ENCODE measurements at regions not wholly inside any gene's neighbourhood (a gene's known extent, or its start where the extent isn't known, plus 50 kb on each side); places are given as distances from the start of the nearest gene placed in this dataset.

DNA sequence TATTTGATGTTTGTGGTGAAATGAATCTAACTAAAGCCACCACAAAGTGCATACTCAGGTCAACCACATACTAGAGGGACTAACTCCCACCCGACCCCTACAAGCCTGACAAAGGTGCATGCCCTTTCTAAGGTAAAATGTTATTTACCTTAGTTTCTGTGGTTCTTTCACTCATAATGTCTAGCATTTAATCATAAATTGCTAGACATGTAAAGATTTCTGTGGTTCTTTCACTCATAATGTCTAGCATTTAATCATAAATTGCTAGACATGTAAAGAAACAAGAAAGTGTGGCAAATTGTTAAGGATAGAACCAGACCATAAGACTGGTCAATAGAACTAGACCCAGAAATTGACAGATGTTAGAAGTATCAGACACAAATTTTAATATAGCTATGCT is 193.0 kb upstream of the PBX1 start:
- no peaks in the 10 kb centered on the region for H3K27me3 ChIP-seq (ENCODE audit: insufficient read depth, low read length)
- DNase-seq: no peak
- Mint-ChIP-seq H3K4me3 (no peak overlapping the region), H3K9me3 (peaks cover 4 to 51% (median 32%) of the 10 kb centered on the region in 8 donors), H3K27me3 (no peaks in the 10 kb centered on the region), H3K36me3 (no peaks in the 10 kb centered on the region), H3K4me1 (no peaks in the 10 kb centered on the region), H3K27ac (no peak overlapping the region)
- ChIA-PET POLR2A (ENCODE audit: partially characterized antibody) (no interaction called here), CTCF (ENCODE audit: partially characterized antibody) (no interaction called here)
- no peak overlapping the region for H3K4me3 ChIP-seq (ENCODE audit: low read length in 2 of 2)
- H3K36me3 ChIP-seq (ENCODE audit: insufficient read depth, low read length): no peaks in the 10 kb centered on the region
- no peaks in the 10 kb centered on the region for H3K9me3 ChIP-seq (ENCODE audit: control insufficient read depth in 1 of 2, low read length in 2 of 2)
- no peak overlapping the region for H3K27ac ChIP-seq (ENCODE audit: low read depth, low read length)
- H3K4me1 ChIP-seq (ENCODE audit: insufficient read depth, low read length): no peaks in the 10 kb centered on the region
- intact Hi-C loops (cut with micrococcal nuclease): no loop called here

DNA sequence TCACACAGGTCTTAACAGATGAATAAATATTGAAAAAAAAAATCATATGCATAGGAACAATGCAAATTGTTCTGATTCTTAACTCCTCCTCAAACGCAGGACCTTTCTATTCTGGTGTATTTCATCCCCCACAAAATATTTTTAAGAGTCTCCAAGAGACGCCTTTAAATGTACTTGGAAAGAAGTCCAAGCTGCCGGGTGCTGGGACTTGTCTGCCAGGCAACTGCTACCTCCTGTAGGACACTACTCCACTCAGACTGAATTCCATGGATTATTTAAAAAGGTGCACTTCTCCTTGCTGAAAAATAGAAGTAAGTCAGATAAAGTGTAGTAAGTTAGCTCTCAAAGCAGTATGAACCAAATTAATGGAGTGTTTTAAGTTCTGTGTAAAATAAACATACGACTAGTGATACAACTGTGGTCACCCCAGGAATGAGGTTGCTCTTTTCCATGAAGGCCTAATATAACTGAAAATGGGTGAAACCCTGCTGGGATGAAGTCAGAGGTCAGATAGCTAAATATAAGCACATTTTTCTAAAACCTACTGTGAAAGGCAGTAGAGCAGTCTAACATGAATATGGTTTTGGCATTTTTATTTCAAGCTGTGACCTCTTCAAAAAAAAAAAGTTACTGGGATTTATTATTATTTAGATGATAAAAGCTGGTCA is 189.2 kb upstream of the PBX1 start:
- no peaks in the 10 kb centered on the region for H3K4me1 ChIP-seq (ENCODE audit: insufficient read depth, low read length)
- no peak overlapping the region for H3K27ac ChIP-seq (ENCODE audit: low read depth, low read length)
- no peaks in the 10 kb centered on the region for H3K9me3 ChIP-seq (ENCODE audit: control insufficient read depth in 1 of 2, low read length in 2 of 2)
- Mint-ChIP-seq H3K4me3 (no peak overlapping the region), H3K27ac (peak overlapping the region in 1 of 7 donors; percentile 43), H3K27me3 (no peaks in the 10 kb centered on the region), H3K9me3 (peaks cover 4 to 47% (median 28%) of the 10 kb centered on the region in 8 donors), H3K36me3 (no peaks in the 10 kb centered on the region), H3K4me1 (no peaks in the 10 kb centered on the region)
- ChIA-PET POLR2A (ENCODE audit: partially characterized antibody) (no interaction called here), CTCF (ENCODE audit: partially characterized antibody) (no interaction called here)
- no peak for DNase-seq
- H3K36me3 ChIP-seq (ENCODE audit: insufficient read depth, low read length): no peaks in the 10 kb centered on the region
- intact Hi-C loops (cut with micrococcal nuclease): no loop called here
- no peak overlapping the region for H3K4me3 ChIP-seq (ENCODE audit: low read length in 2 of 2)
- no peaks in the 10 kb centered on the region for H3K27me3 ChIP-seq (ENCODE audit: insufficient read depth, low read length)

DNA sequence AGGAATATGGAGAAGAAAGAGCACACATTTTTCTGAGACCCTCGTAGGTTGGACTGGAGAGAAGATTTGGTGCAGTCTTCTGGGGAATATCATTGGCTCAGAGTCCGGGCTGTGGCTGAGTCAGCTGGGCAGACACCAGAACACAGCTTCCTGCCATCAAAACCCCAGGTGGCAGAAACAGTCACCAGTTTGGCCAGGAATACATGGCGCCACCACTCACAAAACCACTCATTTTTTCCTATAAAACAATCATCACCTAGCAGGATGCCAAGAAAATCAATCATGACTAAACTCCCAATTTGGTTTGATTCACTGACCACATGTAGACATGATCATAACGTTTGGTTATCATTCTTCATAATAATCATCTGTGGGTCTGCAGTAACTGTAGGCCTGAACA is 178.1 kb upstream of the PBX1 start:
- no peaks in the 10 kb centered on the region for H3K4me1 Mint-ChIP-seq
- POLR2A ChIA-PET (ENCODE audit: partially characterized antibody): no interaction called here

DNA sequence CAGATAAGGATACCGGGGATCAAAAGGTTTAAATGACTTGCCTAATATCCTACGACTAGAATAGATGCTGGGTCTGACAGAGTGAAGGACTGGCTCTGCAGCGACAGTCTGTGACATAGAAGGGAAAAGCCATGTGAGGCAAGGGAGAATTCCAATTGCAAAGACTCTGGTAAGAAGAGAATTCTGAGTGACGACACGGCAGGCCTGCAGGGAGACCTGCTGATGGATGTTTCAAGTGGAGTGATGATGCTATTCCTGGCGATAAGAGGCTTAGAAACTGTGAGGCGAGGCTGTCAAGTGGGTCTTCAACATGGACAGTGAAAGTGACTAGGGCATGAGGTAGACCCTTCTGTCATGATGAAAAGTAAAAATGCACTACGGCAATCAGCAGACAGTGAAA is 176.6 kb upstream of the PBX1 start:
- no peak for DNase-seq
- H3K4me3 ChIP-seq (ENCODE audit: low read length in 2 of 2): no peak overlapping the region
- no peaks in the 10 kb centered on the region for H3K9me3 ChIP-seq (ENCODE audit: control insufficient read depth in 1 of 2, low read length in 2 of 2)
- H3K27me3 ChIP-seq (ENCODE audit: insufficient read depth, low read length): no peaks in the 10 kb centered on the region
- Mint-ChIP-seq H3K9me3 (peaks cover 0 to 30% (median 7%) of the 10 kb centered on the region in 8 donors), H3K4me1 (no peaks in the 10 kb centered on the region), H3K36me3 (no peaks in the 10 kb centered on the region), H3K27me3 (no peaks in the 10 kb centered on the region), H3K27ac (no peak overlapping the region), H3K4me3 (no peak overlapping the region)
- no peaks in the 10 kb centered on the region for H3K36me3 ChIP-seq (ENCODE audit: insufficient read depth, low read length)
- intact Hi-C loops (cut with micrococcal nuclease): no loop called here
- ChIA-PET POLR2A (ENCODE audit: partially characterized antibody) (no interaction called here), CTCF (ENCODE audit: partially characterized antibody) (no interaction called here)
- no peaks in the 10 kb centered on the region for H3K4me1 ChIP-seq (ENCODE audit: insufficient read depth, low read length)
- no peak overlapping the region for H3K27ac ChIP-seq (ENCODE audit: low read depth, low read length)

More for the DNA sequence above, 178.1 kb upstream of the PBX1 start:
- Histone ChIP-seq H3K36me3 (ENCODE audit: insufficient read depth, low read length) (no peaks in the 10 kb centered on the region), H3K4me1 (ENCODE audit: insufficient read depth, low read length) (no peaks in the 10 kb centered on the region), H3K27me3 (ENCODE audit: insufficient read depth, low read length) (no peaks in the 10 kb centered on the region), H3K27ac (ENCODE audit: low read depth, low read length) (no peak overlapping the region), H3K4me3 (ENCODE audit: low read length in 2 of 2) (no peak overlapping the region), H3K9me3 (ENCODE audit: control insufficient read depth in 1 of 2, low read length in 2 of 2) (no peaks in the 10 kb centered on the region)
- intact Hi-C loops (cut with micrococcal nuclease): no loop called here
- CTCF ChIA-PET (ENCODE audit: partially characterized antibody): no interaction called here
- Mint-ChIP-seq H3K4me3 (no peak overlapping the region), H3K9me3 (peaks cover 0 to 19% (median 4%) of the 10 kb centered on the region in 8 donors), H3K27me3 (no peaks in the 10 kb centered on the region), H3K36me3 (no peaks in the 10 kb centered on the region), H3K27ac (no peak overlapping the region)
- no peak for DNase-seq

DNA sequence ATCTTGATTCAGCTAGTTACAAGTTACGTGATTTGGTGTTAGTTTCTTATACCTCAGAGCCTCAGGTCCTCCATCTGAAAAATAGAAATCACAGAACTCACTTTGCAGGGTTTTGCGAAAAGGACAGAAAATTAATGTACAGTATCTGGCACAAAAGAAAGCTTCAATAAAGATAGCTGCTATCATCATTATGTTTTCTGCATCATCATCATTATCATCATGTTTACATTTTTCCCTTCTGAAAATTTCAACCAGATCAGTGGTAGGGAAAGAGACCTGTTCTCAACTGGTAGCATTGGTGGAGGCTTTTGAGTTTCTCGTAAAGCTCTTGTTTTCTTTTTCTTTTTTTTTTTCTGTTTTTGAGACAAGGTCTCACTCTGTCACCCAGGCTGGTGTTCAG is 174.7 kb upstream of the PBX1 start:
- Mint-ChIP-seq H3K4me1 (no peaks in the 10 kb centered on the region), H3K36me3 (no peaks in the 10 kb centered on the region), H3K27ac (no peak overlapping the region), H3K27me3 (no peaks in the 10 kb centered on the region), H3K4me3 (no peak overlapping the region), H3K9me3 (peaks cover 0 to 39% (median 14%) of the 10 kb centered on the region in 8 donors)
- H3K4me1 ChIP-seq (ENCODE audit: insufficient read depth, low read length): no peaks in the 10 kb centered on the region
- H3K9me3 ChIP-seq (ENCODE audit: control insufficient read depth in 1 of 2, low read length in 2 of 2): no peaks in the 10 kb centered on the region
- intact Hi-C loops (cut with micrococcal nuclease): no loop called here
- no peaks in the 10 kb centered on the region for H3K27me3 ChIP-seq (ENCODE audit: insufficient read depth, low read length)
- ChIA-PET CTCF (ENCODE audit: partially characterized antibody) (no interaction called here), POLR2A (ENCODE audit: partially characterized antibody) (no interaction called here)
- no peak for DNase-seq
- no peaks in the 10 kb centered on the region for H3K36me3 ChIP-seq (ENCODE audit: insufficient read depth, low read length)
- no peak overlapping the region for H3K4me3 ChIP-seq (ENCODE audit: low read length in 2 of 2)
- no peak overlapping the region for H3K27ac ChIP-seq (ENCODE audit: low read depth, low read length)

DNA sequence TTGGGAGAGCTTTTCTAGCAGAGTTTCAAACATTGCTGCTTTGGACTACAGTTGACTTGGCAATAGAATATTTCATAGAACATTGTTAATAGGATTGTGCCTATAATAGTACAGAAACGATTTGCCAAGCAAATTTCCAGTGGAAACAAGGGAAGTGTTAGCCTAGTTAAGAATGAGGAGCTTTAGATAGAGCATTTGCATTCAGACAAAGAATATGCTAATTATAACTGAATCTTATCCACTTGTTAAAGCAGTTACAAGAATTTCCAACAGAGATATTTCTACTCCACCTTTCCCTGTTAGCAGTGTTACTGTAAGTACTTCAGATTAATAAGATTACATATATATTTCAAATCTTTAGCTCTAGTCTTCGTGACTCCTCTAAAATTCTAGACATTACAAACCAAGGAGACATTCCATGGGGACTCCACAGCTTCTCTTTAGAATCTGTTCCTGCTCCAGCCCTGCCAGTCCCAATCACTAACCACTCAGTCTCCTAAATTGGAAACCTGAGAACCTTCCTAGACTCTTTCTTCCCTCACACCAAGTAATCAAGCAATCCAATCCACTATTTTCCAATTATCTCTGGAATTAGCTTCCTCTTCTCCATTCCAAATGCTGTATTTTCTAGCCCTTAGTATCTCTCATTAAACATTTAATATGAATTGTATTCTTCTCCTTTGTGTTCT is 141.8 kb upstream of the PBX1 start:
- no peaks in the 10 kb centered on the region for H3K4me1 Mint-ChIP-seq
- ChIA-PET POLR2A (ENCODE audit: partially characterized antibody) (no interaction called here), CTCF (ENCODE audit: partially characterized antibody) (no interaction called here)
- no peak overlapping the region for H3K4me3 Mint-ChIP-seq
- H3K27me3 Mint-ChIP-seq: no peaks in the 10 kb centered on the region
- no peaks in the 10 kb centered on the region for H3K36me3 Mint-ChIP-seq
- peaks cover 0 to 13% (median under 1%) of the 10 kb centered on the region in 8 donors for H3K9me3 Mint-ChIP-seq
- intact Hi-C loops (cut with micrococcal nuclease): no loop called here
- Histone ChIP-seq H3K9me3 (ENCODE audit: control insufficient read depth in 1 of 2, low read length in 2 of 2) (no peaks in the 10 kb centered on the region), H3K4me1 (ENCODE audit: insufficient read depth, low read length) (no peaks in the 10 kb centered on the region), H3K27ac (ENCODE audit: low read depth, low read length) (no peak overlapping the region), H3K27me3 (ENCODE audit: insufficient read depth, low read length) (no peaks in the 10 kb centered on the region), H3K36me3 (ENCODE audit: insufficient read depth, low read length) (no peaks in the 10 kb centered on the region), H3K4me3 (ENCODE audit: low read length in 2 of 2) (no peak overlapping the region)
- no peak overlapping the region for H3K27ac Mint-ChIP-seq
- no peak for DNase-seq

DNA sequence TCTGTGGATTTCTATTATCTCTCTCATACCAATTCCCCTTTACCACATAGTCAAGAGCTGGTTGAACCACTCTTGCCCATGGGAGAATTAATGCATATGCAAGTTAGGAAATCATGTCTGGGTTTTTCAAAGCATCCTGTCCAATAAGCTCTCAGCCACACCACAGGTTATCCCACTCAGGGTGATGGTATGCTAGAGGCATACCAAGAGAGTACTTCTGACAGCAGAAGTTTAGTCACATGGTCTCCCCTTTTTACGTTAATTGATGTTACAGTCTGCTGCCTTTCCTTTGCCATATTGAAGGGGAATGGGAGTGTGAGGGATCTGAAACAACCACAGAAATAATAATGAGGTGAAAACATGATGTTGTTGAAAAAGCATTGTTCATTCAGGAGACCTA is 135.8 kb upstream of the PBX1 start:
- Mint-ChIP-seq H3K27ac (peak overlapping the region in 1 of 7 donors; percentile 6), H3K9me3 (peaks cover 0 to 6% (median under 1%) of the 10 kb centered on the region in 8 donors), H3K4me3 (no peak overlapping the region), H3K36me3 (no peaks in the 10 kb centered on the region), H3K27me3 (no peaks in the 10 kb centered on the region), H3K4me1 (no peaks in the 10 kb centered on the region)
- DNase-seq: no peak
- intact Hi-C loops (cut with micrococcal nuclease): no loop called here
- H3K4me3 ChIP-seq (ENCODE audit: low read length in 2 of 2): no peak overlapping the region
- POLR2A ChIA-PET (ENCODE audit: partially characterized antibody): no interaction called here
- no peak overlapping the region for H3K27ac ChIP-seq (ENCODE audit: low read depth, low read length)
- CTCF ChIA-PET (ENCODE audit: partially characterized antibody): no interaction called here
- H3K4me1 ChIP-seq (ENCODE audit: insufficient read depth, low read length): no peaks in the 10 kb centered on the region
- no peaks in the 10 kb centered on the region for H3K9me3 ChIP-seq (ENCODE audit: control insufficient read depth in 1 of 2, low read length in 2 of 2)
- H3K27me3 ChIP-seq (ENCODE audit: insufficient read depth, low read length): no peaks in the 10 kb centered on the region
- H3K36me3 ChIP-seq (ENCODE audit: insufficient read depth, low read length): no peaks in the 10 kb centered on the region
